ENCODE measurements at regions not wholly inside any gene's neighbourhood (a gene's known extent, or its start where the extent isn't known, plus 50 kb on each side); places are given as distances from the start of the nearest gene placed in this dataset.

- H3K27ac Mint-ChIP-seq (ENCODE audit: unreplicated experiment) = no peak overlapping the region
- no peak for TF ChIP-seq CTCF (IDR thresholded peaks at IDR 0.05)
- DNase-seq (ENCODE audit: low spot score) = no peak
- H3K27me3 Mint-ChIP-seq (ENCODE audit: low read depth) = peaks cover 17% of the 10 kb centered on the region
- no peaks in the 10 kb centered on the region for H3K36me3 Mint-ChIP-seq (ENCODE audit: low read depth)
- H3K4me1 Mint-ChIP-seq (ENCODE audit: low read depth) = no peaks in the 10 kb centered on the region
- no peaks in the 10 kb centered on the region for H3K9me3 Mint-ChIP-seq (ENCODE audit: low read depth)
- H3K4me3 Mint-ChIP-seq (ENCODE audit: unreplicated experiment) = no peak overlapping the region
Observed at GRCh38 chr5:88539693-88540365, 271.2 kb upstream of the TMEM161B start.

- Mint-ChIP-seq H3K36me3 (ENCODE audit: low read depth) (no peaks in the 10 kb centered on the region), H3K4me1 (ENCODE audit: low read depth) (no peaks in the 10 kb centered on the region), H3K9me3 (ENCODE audit: low read depth) (no peaks in the 10 kb centered on the region), H3K4me3 (ENCODE audit: unreplicated experiment) (no peak overlapping the region), H3K27ac (ENCODE audit: unreplicated experiment) (no peak overlapping the region), H3K27me3 (ENCODE audit: low read depth) (peaks cover 13% of the 10 kb centered on the region)
- no peak for DNase-seq (ENCODE audit: low spot score)
- no peak for TF ChIP-seq CTCF (IDR thresholded peaks at IDR 0.05)
Observed at GRCh38 chr5:88539026-88539425, 270.4 kb upstream of the TMEM161B start.

- peaks cover 9% of the 10 kb centered on the region for H3K27me3 Mint-ChIP-seq (ENCODE audit: low read depth)
- H3K27ac Mint-ChIP-seq (ENCODE audit: unreplicated experiment) = no peak overlapping the region
- TF ChIP-seq CTCF (IDR thresholded peaks at IDR 0.05) = no peak
- H3K9me3 Mint-ChIP-seq (ENCODE audit: low read depth) = no peaks in the 10 kb centered on the region
- H3K36me3 Mint-ChIP-seq (ENCODE audit: low read depth) = no peaks in the 10 kb centered on the region
- DNase-seq (ENCODE audit: low spot score) = no peak
- H3K4me1 Mint-ChIP-seq (ENCODE audit: low read depth) = no peaks in the 10 kb centered on the region
- H3K4me3 Mint-ChIP-seq (ENCODE audit: unreplicated experiment) = no peak overlapping the region
Observed at GRCh38 chr5:88536146-88536545, 267.5 kb upstream of the TMEM161B start.

GRCh38 chr5:88524941-88525340, 256.3 kb upstream of the TMEM161B start:
- Mint-ChIP-seq H3K9me3 (ENCODE audit: low read depth) (no peaks in the 10 kb centered on the region), H3K27ac (ENCODE audit: unreplicated experiment) (no peak overlapping the region), H3K27me3 (ENCODE audit: low read depth) (peaks cover 11% of the 10 kb centered on the region), H3K4me1 (ENCODE audit: low read depth) (no peaks in the 10 kb centered on the region), H3K36me3 (ENCODE audit: low read depth) (no peaks in the 10 kb centered on the region), H3K4me3 (ENCODE audit: unreplicated experiment) (no peak overlapping the region)
- no peak for DNase-seq (ENCODE audit: low spot score)
- TF ChIP-seq CTCF (IDR thresholded peaks at IDR 0.05) = no peak

- H3K36me3 Mint-ChIP-seq (ENCODE audit: low read depth) = no peaks in the 10 kb centered on the region
- no peak overlapping the region for H3K4me3 Mint-ChIP-seq (ENCODE audit: unreplicated experiment)
- DNase-seq (ENCODE audit: low spot score) = no peak
- TF ChIP-seq CTCF (IDR thresholded peaks at IDR 0.05) = no peak
- no peaks in the 10 kb centered on the region for H3K4me1 Mint-ChIP-seq (ENCODE audit: low read depth)
- peaks cover 3% of the 10 kb centered on the region for H3K9me3 Mint-ChIP-seq (ENCODE audit: low read depth)
- peaks cover 8% of the 10 kb centered on the region for H3K27me3 Mint-ChIP-seq (ENCODE audit: low read depth)
- H3K27ac Mint-ChIP-seq (ENCODE audit: unreplicated experiment) = no peak overlapping the region
Observed at GRCh38 chr5:88519066-88519465, 250.4 kb upstream of the TMEM161B start.
